CD4-positive, alpha-beta T cell (primary cell): ENCODE measurements at regions not wholly inside any gene's neighbourhood (a gene's known extent, or its start where the extent isn't known, plus 50 kb on each side); places are given as distances from the start of the nearest gene placed in this dataset.

Experiments
- ATAC-seq: fragments of 200-7000 bp; cut with Tn5 transposase; one replicate; pipeline ENCODE4 v1.10.0; 2022; ENCODE audit warnings: mild to moderate bottlenecking; ENCODE audit not compliant: poor library complexity
- CTCF ChIA-PET: fragments of 350-600 bp; sonication (Branson Sonifier 250); formaldehyde crosslinking; loops from one replicate; lab custom pipeline; 2021; ENCODE audit warnings: antibody characterized with exemption, inconsistent platforms; lab: Charles Lee
- POLR2A ChIA-PET: fragments of 350-600 bp; sonication (Branson Sonifier 250); formaldehyde crosslinking; loops from one replicate; lab custom pipeline; 2021; ENCODE audit warnings: antibody characterized with exemption, inconsistent platforms; lab: Charles Lee
- DNase-seq, 14 experiments: peaks; one replicate each; pipeline ENCODE4 v3.0.0-alpha.2; 2013 to 2020; ENCODE audit warnings: mixed read lengths in 2 of 14
- H3K27ac ChIP-seq, 2 donors: one replicate each; pipeline versions ENCODE4 v1.5.1 to v1.7.0; 2013; ENCODE audit warnings: low read length in 2 of 2, low read depth in 1 of 2, mild to moderate bottlenecking in 1 of 2
- H3K27me3 ChIP-seq, 2 experiments: 1 replicate in 1 of 2; 2 replicates in 1 of 2; pipeline versions ENCODE4 v1.6.1 to v1.7.0; 2013; ENCODE audit warnings: low read length in 2 of 2, control low read depth in 1 of 2, mild to moderate bottlenecking in 1 of 2, moderate library complexity in 1 of 2; ENCODE audit not compliant: insufficient read depth in 2 of 2, control insufficient read depth in 1 of 2
- H3K36me3 ChIP-seq: one replicate; pipeline ENCODE4 v1.6.1; 2013; ENCODE audit warnings: low read length, control low read depth; ENCODE audit not compliant: insufficient read depth
- H3K4me1 ChIP-seq: one replicate; pipeline ENCODE4 v1.6.1; 2013; ENCODE audit warnings: low read length, control low read depth; ENCODE audit not compliant: insufficient read depth
- H3K4me3 ChIP-seq: one replicate; pipeline ENCODE4 v1.5.1; 2013; ENCODE audit warnings: mild to moderate bottlenecking, low read length, moderate library complexity
- H3K9me3 ChIP-seq, 2 experiments: 1 replicate in 1 of 2; 2 replicates in 1 of 2; pipeline versions ENCODE4 v1.6.1 to v1.7.0; 2013; ENCODE audit warnings: low read length in 2 of 2, mild to moderate bottlenecking in 2 of 2, control low read depth in 1 of 2, moderate library complexity in 1 of 2; ENCODE audit not compliant: control insufficient read depth in 1 of 2, insufficient read depth in 1 of 2
- H3K27ac Mint-ChIP-seq: one replicate; pipeline ENCODE4 v1.8.0; 2020; ENCODE audit warnings: mixed read lengths
- H3K27me3 Mint-ChIP-seq: one replicate; pipeline ENCODE4 v1.8.0; 2021; ENCODE audit warnings: mixed read lengths
- H3K36me3 Mint-ChIP-seq: one replicate; pipeline ENCODE4 v1.8.0; 2021; ENCODE audit warnings: low read depth, mixed read lengths
- H3K4me1 Mint-ChIP-seq: one replicate; pipeline ENCODE4 v1.8.0; 2021; ENCODE audit warnings: low read depth, mixed read lengths
- H3K4me3 Mint-ChIP-seq: one replicate; pipeline ENCODE4 v1.8.0; 2020; ENCODE audit warnings: mild to moderate bottlenecking, mixed read lengths
- H3K9me3 Mint-ChIP-seq: one replicate; pipeline ENCODE4 v1.8.0; 2020; ENCODE audit warnings: mixed read lengths
- intact Hi-C, 2 experiments: fragments of 100-400 bp; cut with DNase I in 1 of 2; cut with micrococcal nuclease in 1 of 2; formaldehyde crosslinking; loops; one replicate each; pipeline versions ENCODE4 v1.15.1 to v1.9.0; 2023 to 2025; cut with DNase I, micrococcal nuclease
- TF ChIP-seq, protein P1 (sequence below): fragments of 200-600 bp; IDR thresholded peaks from one replicate; pipeline ENCODE4 v1.8.0; 2022; ENCODE audit warnings: antibody characterized with exemption, mild to moderate bottlenecking

DNA sequence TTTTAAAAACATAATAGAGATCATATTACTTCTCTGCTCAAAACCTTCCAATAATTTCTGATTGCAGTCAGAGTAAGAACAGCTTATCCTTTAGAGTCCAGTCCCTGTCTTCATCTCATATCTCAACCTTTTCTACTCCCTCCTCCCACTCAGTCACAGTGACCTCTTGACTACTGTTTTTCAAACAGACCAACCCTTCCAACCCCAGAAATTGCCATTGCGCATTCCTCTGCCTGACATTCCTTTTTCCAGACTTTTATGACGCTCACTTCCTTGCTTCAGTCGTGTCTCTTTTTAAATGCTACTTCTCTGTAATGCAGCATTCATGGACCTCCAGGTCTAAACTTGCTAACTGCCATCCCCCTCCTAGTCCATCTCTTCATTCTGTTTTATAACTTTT lies 800.5 kb downstream of the BRINP1 start:
- intact Hi-C loops, result no loop called here
- Histone ChIP-seq H3K9me3 (no peaks in the 10 kb centered on the region), H3K4me3 (no peak overlapping the region), H3K27ac (no peak overlapping the region), H3K4me1 (no peaks in the 10 kb centered on the region), H3K36me3 (no peaks in the 10 kb centered on the region), H3K27me3 (no peaks in the 10 kb centered on the region)
- no peaks in the 10 kb centered on the region for H3K27me3 Mint-ChIP-seq
- H3K4me1 Mint-ChIP-seq, result no peaks in the 10 kb centered on the region
- ChIA-PET CTCF (no interaction called here), POLR2A (no interaction called here)
- H3K9me3 Mint-ChIP-seq, result peaks cover 7% of the 10 kb centered on the region
- H3K4me3 Mint-ChIP-seq, result no peak overlapping the region
- TF ChIP-seq, protein P1, sequence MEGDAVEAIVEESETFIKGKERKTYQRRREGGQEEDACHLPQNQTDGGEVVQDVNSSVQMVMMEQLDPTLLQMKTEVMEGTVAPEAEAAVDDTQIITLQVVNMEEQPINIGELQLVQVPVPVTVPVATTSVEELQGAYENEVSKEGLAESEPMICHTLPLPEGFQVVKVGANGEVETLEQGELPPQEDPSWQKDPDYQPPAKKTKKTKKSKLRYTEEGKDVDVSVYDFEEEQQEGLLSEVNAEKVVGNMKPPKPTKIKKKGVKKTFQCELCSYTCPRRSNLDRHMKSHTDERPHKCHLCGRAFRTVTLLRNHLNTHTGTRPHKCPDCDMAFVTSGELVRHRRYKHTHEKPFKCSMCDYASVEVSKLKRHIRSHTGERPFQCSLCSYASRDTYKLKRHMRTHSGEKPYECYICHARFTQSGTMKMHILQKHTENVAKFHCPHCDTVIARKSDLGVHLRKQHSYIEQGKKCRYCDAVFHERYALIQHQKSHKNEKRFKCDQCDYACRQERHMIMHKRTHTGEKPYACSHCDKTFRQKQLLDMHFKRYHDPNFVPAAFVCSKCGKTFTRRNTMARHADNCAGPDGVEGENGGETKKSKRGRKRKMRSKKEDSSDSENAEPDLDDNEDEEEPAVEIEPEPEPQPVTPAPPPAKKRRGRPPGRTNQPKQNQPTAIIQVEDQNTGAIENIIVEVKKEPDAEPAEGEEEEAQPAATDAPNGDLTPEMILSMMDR, result no peak
- no peak for ATAC-seq
- H3K27ac Mint-ChIP-seq, result no peak overlapping the region
- DNase-seq, result no peak
- no peaks in the 10 kb centered on the region for H3K36me3 Mint-ChIP-seq

DNA sequence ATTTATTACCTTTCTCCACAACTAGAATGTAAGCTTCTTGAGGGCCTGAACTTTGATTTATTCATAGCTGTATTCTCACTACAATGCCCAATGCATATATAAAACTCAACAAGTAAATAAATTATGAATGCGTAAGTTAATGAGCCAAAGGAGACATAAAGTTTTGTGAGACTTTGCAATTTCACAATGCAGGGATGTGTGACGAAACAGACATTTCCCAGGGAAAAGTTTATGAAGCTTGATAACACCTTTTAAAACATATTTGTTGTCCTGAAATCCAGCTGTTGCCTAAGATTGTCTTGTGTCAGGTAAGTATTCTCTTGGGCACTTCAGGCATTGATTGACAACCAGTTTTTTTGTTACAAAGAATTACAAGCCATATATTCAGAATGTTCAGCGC lies 800.1 kb downstream of the BRINP1 start:
- intact Hi-C loops, result no loop called here
- peaks cover 7% of the 10 kb centered on the region for H3K9me3 Mint-ChIP-seq

DNA sequence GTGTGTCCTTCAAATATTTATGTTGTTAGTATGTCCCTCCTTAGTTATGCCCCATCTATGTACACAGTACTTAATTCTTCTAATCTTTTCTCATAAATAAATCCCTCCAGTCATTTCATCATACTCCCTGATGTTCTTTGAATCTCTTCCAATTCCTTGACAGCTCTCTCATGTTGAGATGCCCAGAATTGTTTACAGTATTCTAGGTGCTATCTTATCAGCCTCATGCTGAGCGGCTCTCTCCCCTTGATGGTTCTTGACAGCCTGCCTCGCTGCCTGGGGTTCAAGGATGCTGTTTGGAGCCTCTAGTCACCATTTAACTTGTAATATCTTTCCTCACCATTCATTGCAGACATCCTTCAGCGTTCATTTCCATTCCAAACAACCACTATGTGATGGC lies 799.2 kb downstream of the BRINP1 start:
- Mint-ChIP-seq H3K4me3 (no peak overlapping the region), H3K4me1 (no peaks in the 10 kb centered on the region), H3K9me3 (peaks cover 7% of the 10 kb centered on the region), H3K27ac (no peak overlapping the region), H3K36me3 (no peaks in the 10 kb centered on the region), H3K27me3 (no peaks in the 10 kb centered on the region)
- Histone ChIP-seq H3K4me1 (no peaks in the 10 kb centered on the region), H3K4me3 (no peak overlapping the region), H3K27ac (no peak overlapping the region), H3K36me3 (no peaks in the 10 kb centered on the region), H3K27me3 (no peaks in the 10 kb centered on the region), H3K9me3 (peaks cover 0 to 5% of the 10 kb centered on the region in 2 experiments)
- TF ChIP-seq, protein P1, result no peak
- ChIA-PET CTCF (no interaction called here), POLR2A (no interaction called here)
- ATAC-seq (no peak), DNase-seq (no peak)
- intact Hi-C loops, result no loop called here

More for the DNA sequence above, 800.1 kb downstream of the BRINP1 start:
- Histone ChIP-seq H3K27ac (no peak overlapping the region), H3K27me3 (no peaks in the 10 kb centered on the region), H3K9me3 (no peaks in the 10 kb centered on the region), H3K4me3 (no peak overlapping the region), H3K4me1 (no peaks in the 10 kb centered on the region), H3K36me3 (no peaks in the 10 kb centered on the region)
- no peak overlapping the region for H3K4me3 Mint-ChIP-seq
- DNase-seq, result no peak
- H3K27ac Mint-ChIP-seq, result no peak overlapping the region
- H3K4me1 Mint-ChIP-seq, result no peaks in the 10 kb centered on the region
- H3K27me3 Mint-ChIP-seq, result no peaks in the 10 kb centered on the region
- no peak for ATAC-seq
- TF ChIP-seq, protein P1, result no peak
- H3K36me3 Mint-ChIP-seq, result no peaks in the 10 kb centered on the region
- POLR2A ChIA-PET, result no interaction called here
- CTCF ChIA-PET, result no interaction called here
